ENCODE measurements at regions not wholly inside any gene's neighbourhood (a gene's known extent, or its start where the extent isn't known, plus 50 kb on each side); places are given as distances from the start of the nearest gene placed in this dataset.

DNA sequence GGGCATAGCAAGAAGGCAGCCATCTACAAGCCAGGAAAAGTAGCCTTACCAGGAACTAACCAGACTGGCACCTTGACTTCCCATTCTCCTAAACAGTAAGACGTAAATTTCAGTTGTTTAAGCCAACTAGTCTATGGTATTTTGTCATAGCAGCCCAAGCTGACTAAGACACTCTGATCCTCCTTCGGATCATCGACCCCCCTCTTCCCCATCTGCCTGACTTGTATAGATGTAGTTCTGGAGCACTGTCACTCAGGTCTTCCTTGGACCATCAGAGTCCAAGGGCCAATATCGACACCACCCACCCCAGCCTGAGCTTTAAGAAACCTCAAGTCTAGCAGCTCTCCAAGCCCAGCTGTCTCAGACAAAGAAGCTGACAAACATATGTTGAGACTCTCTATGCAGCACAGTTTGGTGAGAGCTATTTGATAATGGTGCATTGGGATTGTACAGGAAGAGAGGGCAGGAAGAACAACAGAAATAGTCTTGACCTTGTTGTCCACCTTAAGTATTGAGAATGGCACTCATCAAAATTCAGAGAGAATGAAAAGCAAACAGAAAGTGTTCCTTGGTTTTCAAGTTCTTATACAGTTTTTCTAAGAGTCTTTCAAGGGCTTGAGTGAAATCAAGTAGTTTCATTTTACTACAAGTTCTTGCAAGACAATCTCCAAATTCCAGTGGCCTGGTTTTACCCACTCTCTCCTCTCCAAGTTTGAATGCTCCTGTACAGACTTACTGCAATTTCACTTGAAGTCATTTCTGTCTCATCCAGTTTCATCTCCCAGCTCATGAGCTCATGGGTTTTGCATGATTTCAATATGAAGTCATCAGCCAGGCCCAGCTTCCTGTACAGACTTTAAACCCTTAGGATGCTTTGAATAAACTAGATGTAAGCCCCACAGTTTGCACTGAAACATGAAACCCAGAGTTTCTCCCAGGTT, 122.3 kb upstream of the RAI14 start:
- H3K27ac ChIP-seq (ENCODE audit: low read depth, low read length): peak overlapping the region; percentile 6
- 50 to 87% (median 50%) methylated on average over 4 of the region's 4 CpGs for WGBS, 3 donors

DNA sequence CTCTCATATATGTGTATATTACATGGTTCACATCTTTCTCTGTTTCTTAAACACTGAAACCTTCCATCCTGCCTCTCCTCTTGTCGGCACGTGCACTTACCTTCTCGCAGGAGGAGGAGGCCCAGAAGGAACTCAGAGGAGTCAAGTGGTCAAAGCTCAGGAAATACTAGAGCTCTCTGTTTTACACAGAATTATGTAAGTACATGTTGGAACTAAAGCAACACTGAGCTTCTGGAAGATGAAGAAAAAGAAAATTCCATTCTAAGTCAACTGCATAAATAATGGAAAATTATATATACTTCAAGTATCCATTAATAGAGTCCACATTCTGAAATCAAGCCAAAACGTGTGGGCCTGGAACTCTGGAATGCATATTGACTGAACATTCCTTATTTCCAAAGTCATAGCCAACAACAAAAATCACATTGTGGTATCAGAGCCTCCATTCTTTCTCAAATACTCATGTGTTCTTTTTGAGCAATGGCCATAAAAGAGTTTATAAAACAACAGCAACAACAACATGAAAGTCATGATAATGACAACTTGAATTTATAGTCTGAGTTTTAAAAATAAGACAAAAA, 121.5 kb upstream of the RAI14 start:
- WGBS, 3 donors: 65 to 77% (median 71%) methylated on average over 4 of the region's 4 CpGs
- peak overlapping the region; percentile 6 for H3K27ac ChIP-seq (ENCODE audit: low read depth, low read length)

- 27 to 77% (median 57%) methylated on average over 1 of the region's 1 CpG for WGBS, 3 donors
- H3K27ac ChIP-seq (ENCODE audit: low read depth, low read length): no peak overlapping the region
Observed at GRCh38 chr5:34535433-34535832, 120.7 kb upstream of the RAI14 start.

GRCh38 chr5:34535944-34536623, 120.0 kb upstream of the RAI14 start:
- 64 to 81% (median 73%) methylated on average over 2 of the region's 2 CpGs for WGBS, 3 donors
- no peak overlapping the region for H3K27ac ChIP-seq (ENCODE audit: low read depth, low read length)

DNA sequence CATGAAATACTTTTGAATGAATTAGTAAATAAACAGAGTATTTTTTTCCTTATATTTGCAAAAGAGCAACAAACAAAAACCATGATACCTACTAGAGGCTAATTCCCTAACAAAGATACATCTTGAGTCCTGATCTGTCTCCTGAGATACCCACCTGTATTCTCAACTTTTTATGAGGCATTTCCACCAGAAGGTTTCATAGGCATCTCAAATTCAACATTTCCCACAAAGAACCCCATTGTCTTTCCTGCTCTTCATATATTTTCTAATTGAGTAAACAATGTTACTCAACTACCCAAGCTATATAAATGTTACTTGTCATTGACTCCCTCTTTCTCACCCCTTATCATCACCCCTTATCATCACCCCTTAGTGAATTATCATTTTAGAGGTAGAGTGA, 119.4 kb upstream of the RAI14 start:
- no peak overlapping the region for H3K27ac ChIP-seq (ENCODE audit: low read depth, low read length)

- H3K27ac ChIP-seq (ENCODE audit: low read depth, low read length): no peak overlapping the region
- WGBS, 3 donors: 90 to 94% (median 93%) methylated on average over 3 of the region's 3 CpGs
Observed at GRCh38 chr5:34538026-34538672, 118.0 kb upstream of the RAI14 start.

DNA sequence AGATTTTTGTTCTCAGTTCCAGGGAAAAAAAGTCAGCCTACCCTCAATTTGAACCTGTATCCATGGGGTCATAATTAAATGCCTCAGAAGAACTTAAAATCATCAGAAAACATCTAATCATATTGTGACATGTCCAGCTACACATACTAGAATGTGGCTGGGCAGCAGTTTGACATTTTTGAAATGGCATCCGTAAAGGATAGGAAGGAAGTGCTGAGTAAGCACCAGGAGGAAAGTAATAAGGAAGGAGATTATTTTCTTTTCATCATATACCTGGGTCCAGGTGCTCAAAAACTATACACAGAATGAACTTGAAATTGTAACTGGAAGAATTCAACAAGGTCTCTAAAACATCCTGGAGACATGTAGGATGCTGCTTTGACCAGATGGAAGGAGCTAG, 116.9 kb upstream of the RAI14 start:
- WGBS, 3 donors: 33 to 80% (median 58%) methylated on average over 1 of the region's 1 CpG

GRCh38 chr5:34541067-34541466, 115.1 kb upstream of the RAI14 start:
- H3K27ac ChIP-seq (ENCODE audit: low read depth, low read length): no peak overlapping the region
- WGBS, 3 donors: 90 to 95% (median 91%) methylated on average over 4 of the region's 4 CpGs

More for the DNA sequence above, 116.9 kb upstream of the RAI14 start:
- H3K27ac ChIP-seq (ENCODE audit: low read depth, low read length): no peak overlapping the region

DNA sequence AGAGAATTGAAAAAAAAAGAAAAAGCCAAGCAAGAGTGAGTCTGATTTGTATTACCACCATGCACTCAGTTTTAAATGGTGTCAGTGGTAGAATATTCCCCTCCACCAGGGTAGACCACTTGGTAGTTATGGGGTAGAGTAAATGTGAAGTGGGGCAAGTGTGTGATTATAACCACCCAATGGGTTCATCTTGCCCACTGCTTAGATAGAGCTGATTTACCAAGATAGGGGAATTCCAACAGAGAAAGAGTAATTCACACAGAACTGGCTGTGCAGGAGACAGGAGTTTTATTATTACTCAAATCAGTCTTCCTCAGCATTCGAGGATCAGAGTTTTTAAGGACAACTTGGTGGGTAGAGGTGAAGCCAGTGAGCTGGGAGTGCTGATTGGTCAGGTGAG, 113.3 kb upstream of the RAI14 start:
- 79 to 88% (median 84%) methylated on average over 1 of the region's 1 CpG for WGBS, 3 donors

DNA sequence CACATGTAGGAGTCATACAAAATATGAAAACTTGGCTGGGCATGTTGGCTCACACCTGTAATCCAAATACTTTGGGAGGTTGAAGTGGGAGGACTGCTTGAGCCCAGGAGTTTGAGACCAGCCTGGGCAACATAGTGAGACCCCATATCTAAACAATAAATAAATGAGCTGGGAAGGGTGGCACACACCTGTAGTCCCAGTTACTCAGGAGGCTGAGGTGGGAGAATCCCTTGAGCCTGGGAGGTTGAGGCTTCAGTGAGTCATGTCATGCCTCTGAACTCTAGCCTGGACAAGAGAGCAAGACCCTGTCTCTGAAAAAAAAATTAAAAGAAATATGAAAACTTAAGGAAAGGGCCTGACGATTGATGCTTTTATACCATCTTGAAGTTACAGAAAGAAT, 112.4 kb upstream of the RAI14 start:
- WGBS, 3 donors: 0 to 58% (median 39%) methylated on average over 1 of the region's 1 CpG
- H3K27ac ChIP-seq (ENCODE audit: low read depth, low read length): no peak overlapping the region

More for the DNA sequence above, 113.3 kb upstream of the RAI14 start:
- H3K27ac ChIP-seq (ENCODE audit: low read depth, low read length): no peak overlapping the region

GRCh38 chr5:34544403-34544802, 111.7 kb upstream of the RAI14 start:
- no peak overlapping the region for H3K27ac ChIP-seq (ENCODE audit: low read depth, low read length)
- WGBS, 3 donors: 59 to 76% (median 69%) methylated on average over 1 of the region's 1 CpG

- H3K27ac ChIP-seq (ENCODE audit: low read depth, low read length): no peak overlapping the region
- WGBS, 3 donors: 61 to 78% (median 72%) methylated on average over 3 of the region's 3 CpGs
Observed at GRCh38 chr5:34545164-34545563, 111.0 kb upstream of the RAI14 start.

GRCh38 chr5:34545626-34546025, 110.5 kb upstream of the RAI14 start:
- WGBS, 3 donors: 55 to 70% (median 69%) methylated on average over 2 of the region's 2 CpGs
- H3K27ac ChIP-seq (ENCODE audit: low read depth, low read length): no peak overlapping the region

- H3K27ac ChIP-seq (ENCODE audit: low read depth, low read length): no peak overlapping the region
- 94 to 97% (median 96%) methylated on average over 2 of the region's 2 CpGs for WGBS, 3 donors
Observed at GRCh38 chr5:34547300-34548085, 108.6 kb upstream of the RAI14 start.

DNA sequence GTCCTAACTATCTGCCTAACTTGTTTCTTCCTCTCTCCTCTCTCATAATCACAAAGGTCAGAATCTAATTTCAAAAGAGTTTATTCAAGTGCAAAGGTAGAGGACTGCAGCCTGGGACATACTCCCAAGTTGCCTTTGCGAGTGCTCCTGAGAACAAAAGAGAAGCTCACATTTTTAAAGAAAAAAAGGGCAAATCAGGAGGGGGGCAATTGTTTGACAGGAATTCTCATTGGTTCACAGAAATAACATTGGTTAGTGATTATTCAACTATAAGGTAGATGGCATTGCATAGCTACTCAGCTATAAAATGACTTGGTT, 108.1 kb upstream of the RAI14 start:
- 90 to 94% (median 91%) methylated on average over 1 of the region's 1 CpG for WGBS, 3 donors
- H3K27ac ChIP-seq (ENCODE audit: low read depth, low read length): no peak overlapping the region

- H3K27ac ChIP-seq (ENCODE audit: low read depth, low read length): no peak overlapping the region
- WGBS, 3 donors: 82 to 91% (median 87%) methylated on average over 2 of the region's 2 CpGs
Observed at GRCh38 chr5:34550247-34550646, 105.9 kb upstream of the RAI14 start.

DNA sequence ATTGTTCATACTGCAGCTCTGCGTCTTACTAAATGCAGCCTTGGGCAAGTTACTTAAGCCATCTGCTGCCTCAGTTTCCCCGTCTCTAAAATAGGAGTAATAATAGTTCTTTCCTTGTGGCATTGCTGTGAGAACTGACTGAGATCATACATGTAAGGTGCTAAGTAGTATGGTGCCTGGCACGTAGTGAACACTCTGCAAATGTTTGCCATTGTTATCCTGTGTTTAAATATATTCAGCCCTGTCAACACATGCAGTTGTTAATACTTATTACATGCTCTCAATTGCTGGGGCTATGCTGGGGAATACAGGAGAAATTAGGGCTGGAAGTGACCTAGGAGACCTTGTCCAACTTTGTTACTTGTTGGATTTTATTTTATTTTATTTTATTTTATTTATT, 105.2 kb upstream of the RAI14 start:
- no peak overlapping the region for H3K27ac ChIP-seq (ENCODE audit: low read depth, low read length)
- 24 to 57% (median 27%) methylated on average over 3 of the region's 3 CpGs for WGBS, 3 donors

GRCh38 chr5:34551911-34552433, 104.2 kb upstream of the RAI14 start:
- H3K27ac ChIP-seq (ENCODE audit: low read depth, low read length): no peak overlapping the region
- 38 to 54% (median 41%) methylated on average over 4 of the region's 4 CpGs for WGBS, 3 donors
